Spleen (tissue), 7 donors: ENCODE measurements at regions not wholly inside any gene's neighbourhood (a gene's known extent, or its start where the extent isn't known, plus 50 kb on each side); places are given as distances from the start of the nearest gene placed in this dataset.

Experiments
- CTCF ChIP-seq, 11 experiments: fragments of 200-600 bp in 7 of 11; fragments of 450-650 bp in 4 of 11; sonication (generic) in 4 of 11; IDR thresholded peaks in 8 of 11; conservative IDR thresholded peaks in 3 of 11; 1 replicate in 7 of 11; 2 replicates in 4 of 11; pipeline versions ENCODE4 v1.4.0 to v1.8.0; 2016 to 2021; ENCODE audit warnings: antibody characterized with exemption in 11 of 11, inconsistent platforms in 4 of 11, mild to moderate bottlenecking in 1 of 11
- POLR2A ChIP-seq, 3 donors: fragments of 450-650 bp; IDR thresholded peaks; one replicate each; pipeline ENCODE4 v1.5.1; 2017; ENCODE audit warnings: antibody characterized with exemption in 3 of 3, mild to moderate bottlenecking in 1 of 3
- POLR2AphosphoS5 ChIP-seq, 3 donors: sonication (generic); formaldehyde crosslinking; IDR thresholded peaks; one replicate each; pipeline ENCODE4 v1.5.1; 2017; ENCODE audit warnings: antibody characterized with exemption in 3 of 3
- donor health status: DM: no; HTN: no; CAD: no; lungs with moderate emphysema.
- donor health status: DM: no; HTN: no; CAD: no.
- donor health status: DM: no; HTN: no; CAD: no.

GRCh38 chr12:19909418-19909817 is 458.9 kb upstream of the PDE3A start:
- TF ChIP-seq CTCF (IDR thresholded peaks at IDR 0.05 in 8 of 11, conservative IDR thresholded peaks at IDR 0.05 in 3 of 11) (no peak), POLR2A (IDR thresholded peaks at IDR 0.05) (no peak), POLR2AphosphoS5 (IDR thresholded peaks at IDR 0.05) (no peak)
